ENCODE measurements at regions not wholly inside any gene's neighbourhood (a gene's known extent, or its start where the extent isn't known, plus 50 kb on each side); places are given as distances from the start of the nearest gene placed in this dataset.

- TF ChIP-seq, protein P1, sequence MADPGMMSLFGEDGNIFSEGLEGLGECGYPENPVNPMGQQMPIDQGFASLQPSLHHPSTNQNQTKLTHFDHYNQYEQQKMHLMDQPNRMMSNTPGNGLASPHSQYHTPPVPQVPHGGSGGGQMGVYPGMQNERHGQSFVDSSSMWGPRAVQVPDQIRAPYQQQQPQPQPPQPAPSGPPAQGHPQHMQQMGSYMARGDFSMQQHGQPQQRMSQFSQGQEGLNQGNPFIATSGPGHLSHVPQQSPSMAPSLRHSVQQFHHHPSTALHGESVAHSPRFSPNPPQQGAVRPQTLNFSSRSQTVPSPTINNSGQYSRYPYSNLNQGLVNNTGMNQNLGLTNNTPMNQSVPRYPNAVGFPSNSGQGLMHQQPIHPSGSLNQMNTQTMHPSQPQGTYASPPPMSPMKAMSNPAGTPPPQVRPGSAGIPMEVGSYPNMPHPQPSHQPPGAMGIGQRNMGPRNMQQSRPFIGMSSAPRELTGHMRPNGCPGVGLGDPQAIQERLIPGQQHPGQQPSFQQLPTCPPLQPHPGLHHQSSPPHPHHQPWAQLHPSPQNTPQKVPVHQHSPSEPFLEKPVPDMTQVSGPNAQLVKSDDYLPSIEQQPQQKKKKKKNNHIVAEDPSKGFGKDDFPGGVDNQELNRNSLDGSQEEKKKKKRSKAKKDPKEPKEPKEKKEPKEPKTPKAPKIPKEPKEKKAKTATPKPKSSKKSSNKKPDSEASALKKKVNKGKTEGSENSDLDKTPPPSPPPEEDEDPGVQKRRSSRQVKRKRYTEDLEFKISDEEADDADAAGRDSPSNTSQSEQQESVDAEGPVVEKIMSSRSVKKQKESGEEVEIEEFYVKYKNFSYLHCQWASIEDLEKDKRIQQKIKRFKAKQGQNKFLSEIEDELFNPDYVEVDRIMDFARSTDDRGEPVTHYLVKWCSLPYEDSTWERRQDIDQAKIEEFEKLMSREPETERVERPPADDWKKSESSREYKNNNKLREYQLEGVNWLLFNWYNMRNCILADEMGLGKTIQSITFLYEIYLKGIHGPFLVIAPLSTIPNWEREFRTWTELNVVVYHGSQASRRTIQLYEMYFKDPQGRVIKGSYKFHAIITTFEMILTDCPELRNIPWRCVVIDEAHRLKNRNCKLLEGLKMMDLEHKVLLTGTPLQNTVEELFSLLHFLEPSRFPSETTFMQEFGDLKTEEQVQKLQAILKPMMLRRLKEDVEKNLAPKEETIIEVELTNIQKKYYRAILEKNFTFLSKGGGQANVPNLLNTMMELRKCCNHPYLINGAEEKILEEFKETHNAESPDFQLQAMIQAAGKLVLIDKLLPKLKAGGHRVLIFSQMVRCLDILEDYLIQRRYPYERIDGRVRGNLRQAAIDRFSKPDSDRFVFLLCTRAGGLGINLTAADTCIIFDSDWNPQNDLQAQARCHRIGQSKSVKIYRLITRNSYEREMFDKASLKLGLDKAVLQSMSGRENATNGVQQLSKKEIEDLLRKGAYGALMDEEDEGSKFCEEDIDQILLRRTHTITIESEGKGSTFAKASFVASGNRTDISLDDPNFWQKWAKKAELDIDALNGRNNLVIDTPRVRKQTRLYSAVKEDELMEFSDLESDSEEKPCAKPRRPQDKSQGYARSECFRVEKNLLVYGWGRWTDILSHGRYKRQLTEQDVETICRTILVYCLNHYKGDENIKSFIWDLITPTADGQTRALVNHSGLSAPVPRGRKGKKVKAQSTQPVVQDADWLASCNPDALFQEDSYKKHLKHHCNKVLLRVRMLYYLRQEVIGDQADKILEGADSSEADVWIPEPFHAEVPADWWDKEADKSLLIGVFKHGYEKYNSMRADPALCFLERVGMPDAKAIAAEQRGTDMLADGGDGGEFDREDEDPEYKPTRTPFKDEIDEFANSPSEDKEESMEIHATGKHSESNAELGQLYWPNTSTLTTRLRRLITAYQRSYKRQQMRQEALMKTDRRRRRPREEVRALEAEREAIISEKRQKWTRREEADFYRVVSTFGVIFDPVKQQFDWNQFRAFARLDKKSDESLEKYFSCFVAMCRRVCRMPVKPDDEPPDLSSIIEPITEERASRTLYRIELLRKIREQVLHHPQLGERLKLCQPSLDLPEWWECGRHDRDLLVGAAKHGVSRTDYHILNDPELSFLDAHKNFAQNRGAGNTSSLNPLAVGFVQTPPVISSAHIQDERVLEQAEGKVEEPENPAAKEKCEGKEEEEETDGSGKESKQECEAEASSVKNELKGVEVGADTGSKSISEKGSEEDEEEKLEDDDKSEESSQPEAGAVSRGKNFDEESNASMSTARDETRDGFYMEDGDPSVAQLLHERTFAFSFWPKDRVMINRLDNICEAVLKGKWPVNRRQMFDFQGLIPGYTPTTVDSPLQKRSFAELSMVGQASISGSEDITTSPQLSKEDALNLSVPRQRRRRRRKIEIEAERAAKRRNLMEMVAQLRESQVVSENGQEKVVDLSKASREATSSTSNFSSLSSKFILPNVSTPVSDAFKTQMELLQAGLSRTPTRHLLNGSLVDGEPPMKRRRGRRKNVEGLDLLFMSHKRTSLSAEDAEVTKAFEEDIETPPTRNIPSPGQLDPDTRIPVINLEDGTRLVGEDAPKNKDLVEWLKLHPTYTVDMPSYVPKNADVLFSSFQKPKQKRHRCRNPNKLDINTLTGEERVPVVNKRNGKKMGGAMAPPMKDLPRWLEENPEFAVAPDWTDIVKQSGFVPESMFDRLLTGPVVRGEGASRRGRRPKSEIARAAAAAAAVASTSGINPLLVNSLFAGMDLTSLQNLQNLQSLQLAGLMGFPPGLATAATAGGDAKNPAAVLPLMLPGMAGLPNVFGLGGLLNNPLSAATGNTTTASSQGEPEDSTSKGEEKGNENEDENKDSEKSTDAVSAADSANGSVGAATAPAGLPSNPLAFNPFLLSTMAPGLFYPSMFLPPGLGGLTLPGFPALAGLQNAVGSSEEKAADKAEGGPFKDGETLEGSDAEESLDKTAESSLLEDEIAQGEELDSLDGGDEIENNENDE (IDR thresholded peaks at IDR 0.05; ENCODE audit: insufficient replicate concordance, low read length), result no peak
- TF ChIP-seq MAFK (IDR thresholded peaks at IDR 0.05; ENCODE audit: low read depth, low read length) (no peak), SP2 (IDR thresholded peaks at IDR 0.05; ENCODE audit: low read length) (no peak), RAD21 (IDR thresholded peaks at IDR 0.05 in 1 of 2, conservative IDR thresholded peaks at IDR 0.05 in 1 of 2; ENCODE audit: low read depth in 2 of 2, low read length in 2 of 2) (no peak)
Observed at GRCh38 chr7:42460933-42461332, 223.9 kb upstream of the GLI3 start (continued).

Data from H1 (cell line).